Naive thymus-derived CD8-positive, alpha-beta T cell (primary cell): ENCODE measurements at regions not wholly inside any gene's neighbourhood (a gene's known extent, or its start where the extent isn't known, plus 50 kb on each side); places are given as distances from the start of the nearest gene placed in this dataset.

Source experiments
- ATAC-seq, 2 donors: fragments of 150-1000 bp; cut with Tn5 transposase in 1 of 2; sonication (Bioruptor Pico), chemical (Tn5 transposase) in 1 of 2; 1 replicate in 1 of 2; 2 replicates in 1 of 2; pipeline ENCODE4 v1.10.0; 2021; ENCODE audit warnings: mild to moderate bottlenecking in 2 of 2, moderate library complexity in 2 of 2
- POLR2A ChIA-PET: fragments of 350-600 bp; sonication (Branson Sonifier 250); formaldehyde crosslinking; loops from one replicate; lab custom pipeline; 2021; ENCODE audit warnings: antibody characterized with exemption; lab: Charles Lee
- DNase-seq, 10 donors: peaks; one replicate each; pipeline versions ENCODE4 v3.0.0 to v3.0.0-alpha.2; 2020 to 2022
- H3K27ac Mint-ChIP-seq, 10 donors: one replicate each; pipeline ENCODE4 v1.8.0; 2020 to 2022; ENCODE audit warnings: mild to moderate bottlenecking in 10 of 10, mixed read lengths in 10 of 10, moderate library complexity in 4 of 10, inconsistent platforms in 1 of 10
- H3K27me3 Mint-ChIP-seq, 5 donors: one replicate each; pipeline ENCODE4 v1.8.0; 2021 to 2022; ENCODE audit warnings: mixed read lengths in 5 of 5
- H3K36me3 Mint-ChIP-seq, 3 donors: one replicate each; pipeline ENCODE4 v1.8.0; 2020 to 2022; ENCODE audit warnings: mixed read lengths in 3 of 3, mild to moderate bottlenecking in 2 of 3, inconsistent platforms in 1 of 3
- H3K4me1 Mint-ChIP-seq, 4 donors: one replicate each; pipeline ENCODE4 v1.8.0; 2021 to 2022; ENCODE audit warnings: mixed read lengths in 4 of 4
- H3K4me3 Mint-ChIP-seq, 10 donors: one replicate each; pipeline ENCODE4 v1.8.0; 2020 to 2022; ENCODE audit warnings: mild to moderate bottlenecking in 10 of 10, mixed read lengths in 10 of 10, moderate library complexity in 6 of 10, inconsistent platforms in 1 of 10
- H3K9me3 Mint-ChIP-seq, 9 donors: one replicate each; pipeline ENCODE4 v1.8.0; 2020 to 2022; ENCODE audit warnings: mixed read lengths in 9 of 9, mild to moderate bottlenecking in 3 of 9, inconsistent platforms in 1 of 9, moderate library complexity in 1 of 9

GRCh38 chr1:239829535-239829934 is 262.1 kb upstream of the FMN2 start:
- ATAC-seq (no peak), DNase-seq (no peak)
- Mint-ChIP-seq H3K27ac (no peak overlapping the region), H3K4me1 (peaks cover 2 to 11% (median 4%) of the 10 kb centered on the region in 4 donors), H3K9me3 (no peaks in the 10 kb centered on the region), H3K27me3 (peaks cover 0 to 1% (median 0%) of the 10 kb centered on the region in 5 donors), H3K4me3 (no peak overlapping the region), H3K36me3 (no peaks in the 10 kb centered on the region)
- POLR2A ChIA-PET = no interaction called here

GRCh38 chr1:239831577-239832355 is 259.9 kb upstream of the FMN2 start:
- POLR2A ChIA-PET = no interaction called here
- peak overlapping the region in 2 of 10 donors; percentile 16 to 36 for H3K27ac Mint-ChIP-seq
- DNase-seq = no peak
- H3K9me3 Mint-ChIP-seq = no peaks in the 10 kb centered on the region
- no peak overlapping the region for H3K4me3 Mint-ChIP-seq
- no peaks in the 10 kb centered on the region for H3K36me3 Mint-ChIP-seq
- peaks cover 2 to 11% (median 5%) of the 10 kb centered on the region in 4 donors for H3K4me1 Mint-ChIP-seq
- no peak for ATAC-seq
- H3K27me3 Mint-ChIP-seq = peaks cover 0 to 2% (median 0%) of the 10 kb centered on the region in 5 donors

GRCh38 chr1:239833723-239834122 is 258.0 kb upstream of the FMN2 start:
- H3K27me3 Mint-ChIP-seq = peaks cover 0 to 2% (median 0%) of the 10 kb centered on the region in 5 donors
- H3K4me1 Mint-ChIP-seq = peaks cover 2 to 11% (median 5%) of the 10 kb centered on the region in 4 donors
- H3K4me3 Mint-ChIP-seq = no peak overlapping the region
- ATAC-seq = no peak
- H3K36me3 Mint-ChIP-seq = no peaks in the 10 kb centered on the region
- H3K27ac Mint-ChIP-seq = peak overlapping the region in 1 of 10 donors; percentile 38
- DNase-seq = no peak
- POLR2A ChIA-PET = no interaction called here
- H3K9me3 Mint-ChIP-seq = no peaks in the 10 kb centered on the region

GRCh38 chr1:239835946-239836440 is 255.7 kb upstream of the FMN2 start:
- Mint-ChIP-seq H3K9me3 (peaks cover 0 to under 1% (median 0%) of the 10 kb centered on the region in 9 donors), H3K36me3 (no peaks in the 10 kb centered on the region), H3K4me3 (no peak overlapping the region), H3K4me1 (peaks cover 2 to 11% (median 5%) of the 10 kb centered on the region in 4 donors), H3K27me3 (peaks cover 0 to 2% (median 0%) of the 10 kb centered on the region in 5 donors), H3K27ac (no peak overlapping the region)
- DNase-seq = no peak
- ATAC-seq = no peak
- POLR2A ChIA-PET = no interaction called here

- ATAC-seq = no peak
These were observed 251.3 kb upstream of the FMN2 start for GRCh38 chr1:239840336-239840735.

GRCh38 chr1:239840790-239841189 is 250.9 kb upstream of the FMN2 start:
- no peak overlapping the region for H3K27ac Mint-ChIP-seq
- peaks cover 0 to 2% (median 0%) of the 10 kb centered on the region in 4 donors for H3K4me1 Mint-ChIP-seq
- peaks cover 0 to 6% (median 0%) of the 10 kb centered on the region in 9 donors for H3K9me3 Mint-ChIP-seq
- no peaks in the 10 kb centered on the region for H3K27me3 Mint-ChIP-seq
- no peak overlapping the region for H3K4me3 Mint-ChIP-seq
- H3K36me3 Mint-ChIP-seq = no peaks in the 10 kb centered on the region
- ATAC-seq = no peak
- DNase-seq = no peak
- POLR2A ChIA-PET = no interaction called here

More at GRCh38 chr1:239840336-239840735, 251.3 kb upstream of the FMN2 start:
- Mint-ChIP-seq H3K36me3 (no peaks in the 10 kb centered on the region), H3K4me1 (peaks cover 0 to 2% (median 0%) of the 10 kb centered on the region in 4 donors), H3K27me3 (no peaks in the 10 kb centered on the region), H3K27ac (no peak overlapping the region), H3K9me3 (peaks cover 0 to 6% (median 0%) of the 10 kb centered on the region in 9 donors), H3K4me3 (no peak overlapping the region)
- POLR2A ChIA-PET = no interaction called here
- DNase-seq = no peak

- Mint-ChIP-seq H3K27ac (no peak overlapping the region), H3K4me1 (peaks cover 0 to 2% (median 0%) of the 10 kb centered on the region in 4 donors), H3K4me3 (no peak overlapping the region), H3K27me3 (no peaks in the 10 kb centered on the region), H3K36me3 (no peaks in the 10 kb centered on the region), H3K9me3 (peaks cover 0 to 7% (median 0%) of the 10 kb centered on the region in 9 donors)
- POLR2A ChIA-PET = no interaction called here
- DNase-seq = no peak
- ATAC-seq = no peak
These were observed 250.1 kb upstream of the FMN2 start for GRCh38 chr1:239841631-239842030.

- DNase-seq = no peak
- ATAC-seq = no peak
- POLR2A ChIA-PET = no interaction called here
- H3K27ac Mint-ChIP-seq = no peak overlapping the region
- H3K9me3 Mint-ChIP-seq = peaks cover 0 to 8% (median 0%) of the 10 kb centered on the region in 9 donors
- H3K4me3 Mint-ChIP-seq = no peak overlapping the region
- H3K36me3 Mint-ChIP-seq = no peaks in the 10 kb centered on the region
- H3K27me3 Mint-ChIP-seq = no peaks in the 10 kb centered on the region
- H3K4me1 Mint-ChIP-seq = peaks cover 0 to 2% (median 0%) of the 10 kb centered on the region in 4 donors
These were observed 248.1 kb upstream of the FMN2 start for GRCh38 chr1:239843541-239843940.

- DNase-seq (no peak), ATAC-seq (no peak)
- no peaks in the 10 kb centered on the region for H3K36me3 Mint-ChIP-seq
- no peaks in the 10 kb centered on the region for H3K27me3 Mint-ChIP-seq
- POLR2A ChIA-PET = no interaction called here
- no peak overlapping the region for H3K4me3 Mint-ChIP-seq
- H3K4me1 Mint-ChIP-seq = peaks cover 0 to 2% (median 0%) of the 10 kb centered on the region in 4 donors
- H3K9me3 Mint-ChIP-seq = peaks cover 0 to 8% (median 0%) of the 10 kb centered on the region in 9 donors
- no peak overlapping the region for H3K27ac Mint-ChIP-seq
These were observed 246.8 kb upstream of the FMN2 start for GRCh38 chr1:239844833-239845232.

GRCh38 chr1:239854922-239855321 is 236.8 kb upstream of the FMN2 start:
- H3K9me3 Mint-ChIP-seq = peaks cover 0 to 15% (median 8%) of the 10 kb centered on the region in 9 donors
- peaks cover 0 to 1% (median 0%) of the 10 kb centered on the region in 5 donors for H3K27me3 Mint-ChIP-seq
- ATAC-seq (no peak), DNase-seq (no peak)
- POLR2A ChIA-PET = no interaction called here
- no peak overlapping the region for H3K4me3 Mint-ChIP-seq
- H3K36me3 Mint-ChIP-seq = peaks cover 0 to 4% (median 3%) of the 10 kb centered on the region in 3 donors
- H3K27ac Mint-ChIP-seq = no peak overlapping the region
- no peaks in the 10 kb centered on the region for H3K4me1 Mint-ChIP-seq

- POLR2A ChIA-PET = no interaction called here
- no peak for DNase-seq
- Mint-ChIP-seq H3K4me1 (no peaks in the 10 kb centered on the region), H3K9me3 (peaks cover 0 to 15% (median 8%) of the 10 kb centered on the region in 9 donors), H3K36me3 (peaks cover 0 to 4% (median 3%) of the 10 kb centered on the region in 3 donors), H3K27ac (peak overlapping the region in 1 of 10 donors; percentile 30), H3K4me3 (no peak overlapping the region), H3K27me3 (peaks cover 0 to 1% (median 0%) of the 10 kb centered on the region in 5 donors)
- ATAC-seq = no peak
These were observed 235.6 kb upstream of the FMN2 start for GRCh38 chr1:239856067-239856466.

GRCh38 chr1:239856924-239857323 is 234.8 kb upstream of the FMN2 start:
- POLR2A ChIA-PET = no interaction called here

GRCh38 chr1:239858057-239858456 is 233.6 kb upstream of the FMN2 start:
- H3K27ac Mint-ChIP-seq = no peak overlapping the region
- ATAC-seq (no peak), DNase-seq (no peak)
- POLR2A ChIA-PET = no interaction called here
- no peaks in the 10 kb centered on the region for H3K4me1 Mint-ChIP-seq
- peaks cover 0 to 4% (median 3%) of the 10 kb centered on the region in 3 donors for H3K36me3 Mint-ChIP-seq
- H3K27me3 Mint-ChIP-seq = peaks cover 0 to 2% (median 0%) of the 10 kb centered on the region in 5 donors
- peaks cover 0 to 15% (median 8%) of the 10 kb centered on the region in 9 donors for H3K9me3 Mint-ChIP-seq
- no peak overlapping the region for H3K4me3 Mint-ChIP-seq

More at GRCh38 chr1:239856924-239857323, 234.8 kb upstream of the FMN2 start:
- DNase-seq = no peak
- H3K36me3 Mint-ChIP-seq = peaks cover 0 to 4% (median 3%) of the 10 kb centered on the region in 3 donors
- H3K4me1 Mint-ChIP-seq = no peaks in the 10 kb centered on the region
- peaks cover 0 to 15% (median 8%) of the 10 kb centered on the region in 9 donors for H3K9me3 Mint-ChIP-seq
- H3K4me3 Mint-ChIP-seq = no peak overlapping the region
- peaks cover 0 to 2% (median 0%) of the 10 kb centered on the region in 5 donors for H3K27me3 Mint-ChIP-seq
- H3K27ac Mint-ChIP-seq = no peak overlapping the region
- no peak for ATAC-seq
